HCT116 (cell line): ENCODE measurements at regions not wholly inside any gene's neighbourhood (a gene's known extent, or its start where the extent isn't known, plus 50 kb on each side); places are given as distances from the start of the nearest gene placed in this dataset.

Source experiments
- ATF3 ChIP-seq: IDR thresholded peaks from 2 replicates; pipeline ENCODE4 v1.6.1; 2012
- CTCF ChIP-seq, 3 experiments: fragments of 200-600 bp in 1 of 3; sonication (generic) in 1 of 3; IDR thresholded peaks in 2 of 3; conservative IDR thresholded peaks in 1 of 3; 2 replicates each; pipeline ENCODE4 v1.5.1; 2012 to 2017; ENCODE audit warnings: low read depth in 2 of 3, low read length in 2 of 3, antibody characterized with exemption in 1 of 3, borderline replicate concordance in 1 of 3, control low read depth in 1 of 3, mild to moderate bottlenecking in 1 of 3, mixed read lengths in 1 of 3, mixed run types in 1 of 3, moderate library complexity in 1 of 3; ENCODE audit not compliant: insufficient read depth in 1 of 3
- EZH2 ChIP-seq: fragments of 200-600 bp; sonication (generic); IDR thresholded peaks from 2 replicates; pipeline ENCODE4 v1.6.1; 2017; ENCODE audit warnings: antibody characterized with exemption, mixed run types
- MAX ChIP-seq: IDR thresholded peaks from 2 replicates; pipeline ENCODE4 v1.6.1; 2012
- POLR2A ChIP-seq: IDR thresholded peaks from 2 replicates; pipeline ENCODE4 v1.7.0; 2011; ENCODE audit warnings: borderline replicate concordance; ENCODE audit not compliant: insufficient read depth, insufficient read length; ENCODE audit errors: extremely low read depth
- POLR2AphosphoS5 ChIP-seq: IDR thresholded peaks from 2 replicates; pipeline ENCODE4 v1.6.1; 2011; ENCODE audit warnings: mild to moderate bottlenecking, low read depth, low read length, moderate library complexity
- SP1 ChIP-seq: IDR thresholded peaks from 2 replicates; pipeline ENCODE4 v1.6.1; 2012; ENCODE audit warnings: low read depth
- SRF ChIP-seq: IDR thresholded peaks from 2 replicates; pipeline ENCODE4 v1.6.1; 2012; ENCODE audit warnings: low read depth

DNA sequence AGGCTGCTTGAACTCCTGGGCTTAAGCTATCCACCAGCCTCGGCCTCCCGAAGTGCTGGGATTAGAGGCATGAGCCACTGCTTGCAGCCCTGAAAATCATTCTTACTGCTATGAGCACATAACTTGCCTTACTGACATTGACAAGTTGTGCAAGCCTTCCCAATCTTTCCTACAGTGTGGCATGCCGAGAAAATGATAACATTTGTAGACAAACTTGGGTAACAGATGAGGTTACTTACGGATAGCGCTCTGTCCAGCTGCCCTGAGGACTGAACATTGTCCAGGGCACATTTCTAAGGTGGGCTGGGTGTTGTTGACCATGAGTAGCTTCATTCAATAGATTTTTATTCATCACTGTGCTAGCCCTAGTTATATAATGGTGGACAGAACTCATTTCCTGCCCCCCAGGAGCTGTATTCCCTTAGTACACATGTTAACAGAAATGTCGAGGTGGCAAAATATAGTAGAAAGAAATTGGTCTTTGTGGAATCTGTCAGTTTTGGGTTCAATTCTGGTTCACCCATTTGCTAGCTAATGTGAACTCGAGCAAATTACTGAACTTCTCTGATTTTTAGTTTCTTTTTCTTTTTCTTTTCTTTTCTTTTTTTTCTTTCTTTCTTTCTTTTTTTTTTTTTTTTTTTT is 118.4 kb upstream of the AKIRIN2 start:
- TF ChIP-seq POLR2A: no peak
- TF ChIP-seq CTCF (IDR thresholded peaks at IDR 0.05 in 2 of 3, conservative IDR thresholded peaks at IDR 0.05 in 1 of 3; ENCODE audit: borderline replicate concordance in 1 of 3, insufficient read depth in 1 of 3, low read depth in 2 of 3, low read length in 2 of 3): no peak
- TF ChIP-seq MAX: no peak
- no peak for TF ChIP-seq SP1
- TF ChIP-seq POLR2AphosphoS5: no peak
- no peak for TF ChIP-seq SRF
- TF ChIP-seq EZH2: no peak
- no peak for TF ChIP-seq ATF3
